RWPE2 (cell line): ENCODE measurements at regions not wholly inside any gene's neighbourhood (a gene's known extent, or its start where the extent isn't known, plus 50 kb on each side); places are given as distances from the start of the nearest gene placed in this dataset.
"Not testable (repeated sequence)": the region's sequence is repeated elsewhere in the genome, so short reads cannot be mapped to it uniquely, and the experiment has no call there.

Experiments
- ATAC-seq: fragments of 200-7000 bp; cut with Tn5 transposase; 3 replicates; pipeline ENCODE4 v1.9.1; 2021; ENCODE audit warnings: low read depth
- DNase-seq: peaks from one replicate; pipeline ENCODE4 v3.0.0-alpha.2; 2020; ENCODE audit warnings: low spot score
- H3K27ac ChIP-seq: fragments of 450-650 bp; 2 replicates; pipeline ENCODE4 v1.5.1; 2017; ENCODE audit warnings: mild to moderate bottlenecking; ENCODE audit not compliant: poor library complexity, severe bottlenecking
- H3K27me3 ChIP-seq: fragments of 250-450 bp; sonication (Bioruptor Pico); 2 replicates; pipeline ENCODE4 v1.5.1; 2021; ENCODE audit warnings: mild to moderate bottlenecking, moderate library complexity; ENCODE audit not compliant: insufficient read depth, poor library complexity, severe bottlenecking
- H3K36me3 ChIP-seq: fragments of 250-450 bp; sonication (Bioruptor Pico); 2 replicates; pipeline ENCODE4 v1.5.1; 2020; ENCODE audit warnings: low read depth, mild to moderate bottlenecking, moderate library complexity
- H3K4me1 ChIP-seq: fragments of 250-450 bp; sonication (Bioruptor Pico); 2 replicates; pipeline ENCODE4 v1.5.1; 2021; ENCODE audit warnings: mild to moderate bottlenecking, moderate library complexity; ENCODE audit not compliant: insufficient read depth, poor library complexity, severe bottlenecking
- H3K4me3 ChIP-seq: fragments of 250-450 bp; sonication (Bioruptor Pico); 2 replicates; pipeline ENCODE4 v1.5.1; 2021; ENCODE audit warnings: mild to moderate bottlenecking, moderate library complexity; ENCODE audit not compliant: severe bottlenecking
- H3K9me3 ChIP-seq: fragments of 250-450 bp; sonication (Bioruptor Pico); 2 replicates; pipeline ENCODE4 v1.5.1; 2021; ENCODE audit warnings: mild to moderate bottlenecking, moderate library complexity; ENCODE audit not compliant: severe bottlenecking
- CTCF ChIP-seq: fragments of 450-650 bp; IDR thresholded peaks from one replicate; pipeline ENCODE4 v1.5.1; 2017; ENCODE audit warnings: mild to moderate bottlenecking, moderate library complexity; ENCODE audit not compliant: poor library complexity, severe bottlenecking

GRCh38 chr16:58866935-58867334 lies 132.8 kb upstream of the GOT2 start:
- no peak overlapping the region for H3K4me3 ChIP-seq
- no peak for TF ChIP-seq CTCF
- no peaks in the 10 kb centered on the region for H3K9me3 ChIP-seq
- H3K36me3 ChIP-seq, result no peaks in the 10 kb centered on the region
- no peaks in the 10 kb centered on the region for H3K4me1 ChIP-seq
- DNase-seq (no peak), ATAC-seq (no peak)
- no peak overlapping the region for H3K27ac ChIP-seq
- H3K27me3 ChIP-seq, result peaks cover 4% of the 10 kb centered on the region

- Histone ChIP-seq H3K27ac (no peak overlapping the region), H3K4me1 (no peaks in the 10 kb centered on the region), H3K36me3 (no peaks in the 10 kb centered on the region), H3K9me3 (no peaks in the 10 kb centered on the region), H3K4me3 (no peak overlapping the region), H3K27me3 (peaks cover 11% of the 10 kb centered on the region)
- TF ChIP-seq CTCF, result no peak
- DNase-seq (no peak), ATAC-seq (no peak)
Measured at GRCh38 chr16:58863761-58864160, 129.6 kb upstream of the GOT2 start.

- DNase-seq, result no peak
- Histone ChIP-seq H3K4me1 (no peaks in the 10 kb centered on the region), H3K4me3 (no peak overlapping the region), H3K27me3 (peaks cover 11% of the 10 kb centered on the region), H3K9me3 (no peaks in the 10 kb centered on the region), H3K36me3 (no peaks in the 10 kb centered on the region), H3K27ac (no peak overlapping the region)
- ATAC-seq, result no peak
- TF ChIP-seq CTCF, result no peak
Measured at GRCh38 chr16:58863042-58863441, 128.9 kb upstream of the GOT2 start.

GRCh38 chr16:58862334-58863021 lies 128.4 kb upstream of the GOT2 start:
- DNase-seq (no peak), ATAC-seq (no peak)
- Histone ChIP-seq H3K27me3 (peaks cover 11% of the 10 kb centered on the region), H3K27ac (no peak overlapping the region), H3K9me3 (no peaks in the 10 kb centered on the region), H3K4me1 (no peaks in the 10 kb centered on the region), H3K36me3 (no peaks in the 10 kb centered on the region), H3K4me3 (no peak overlapping the region)
- no peak for TF ChIP-seq CTCF

- no peak for TF ChIP-seq CTCF
- DNase-seq (no peak), ATAC-seq (no peak)
- Histone ChIP-seq H3K4me3 (no peak overlapping the region), H3K9me3 (no peaks in the 10 kb centered on the region), H3K27me3 (peaks cover 7% of the 10 kb centered on the region), H3K36me3 (no peaks in the 10 kb centered on the region), H3K27ac (no peak overlapping the region), H3K4me1 (no peaks in the 10 kb centered on the region)
Measured at GRCh38 chr16:58859958-58860669, 126.0 kb upstream of the GOT2 start.

- not testable (repeated sequence) for H3K27ac ChIP-seq, H3K27me3 ChIP-seq, H3K9me3 ChIP-seq, H3K4me3 ChIP-seq, H3K4me1 ChIP-seq, H3K36me3 ChIP-seq, DNase-seq, ATAC-seq
Measured at GRCh38 chr16:58858577-58858976, 124.5 kb upstream of the GOT2 start.
